ENCODE measurements at regions not wholly inside any gene's neighbourhood (a gene's known extent, or its start where the extent isn't known, plus 50 kb on each side); places are given as distances from the start of the nearest gene placed in this dataset.

DNA sequence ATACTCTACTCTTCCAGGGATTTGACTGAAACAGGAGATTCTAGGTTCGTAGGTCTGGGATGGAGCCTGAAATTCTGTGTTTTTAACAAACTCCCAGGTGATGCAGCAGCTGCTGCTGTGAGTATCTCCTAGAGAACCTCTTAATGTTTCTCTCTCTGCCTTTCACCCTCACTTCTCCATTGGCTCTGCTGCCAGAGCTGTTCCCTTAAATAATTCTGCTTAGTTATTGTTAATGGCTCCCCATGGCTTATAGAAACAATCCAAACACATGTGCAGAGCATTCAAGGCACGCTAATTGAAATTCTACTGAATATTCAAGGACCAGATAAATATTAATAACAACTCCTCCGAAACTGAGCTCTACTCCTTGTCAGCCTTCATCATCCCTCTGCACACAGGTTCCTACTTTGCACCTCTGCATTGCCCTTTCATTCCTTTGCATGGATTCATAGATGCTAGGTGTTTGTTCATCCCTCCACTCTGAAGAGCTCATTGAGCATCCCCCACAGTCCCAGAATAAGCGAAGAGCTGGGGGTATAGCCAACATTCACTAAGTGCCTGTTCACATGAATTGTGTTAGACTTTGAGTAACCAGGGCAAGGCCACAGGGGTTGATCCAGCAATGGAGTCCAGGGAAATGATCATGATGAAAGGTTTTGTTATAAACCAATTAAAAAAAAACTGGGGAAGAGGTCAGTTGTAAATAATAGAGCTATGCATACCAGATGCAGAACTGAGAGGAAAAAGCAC lies 488.4 kb upstream of the JAG1 start:
- TF ChIP-seq, protein P1, sequence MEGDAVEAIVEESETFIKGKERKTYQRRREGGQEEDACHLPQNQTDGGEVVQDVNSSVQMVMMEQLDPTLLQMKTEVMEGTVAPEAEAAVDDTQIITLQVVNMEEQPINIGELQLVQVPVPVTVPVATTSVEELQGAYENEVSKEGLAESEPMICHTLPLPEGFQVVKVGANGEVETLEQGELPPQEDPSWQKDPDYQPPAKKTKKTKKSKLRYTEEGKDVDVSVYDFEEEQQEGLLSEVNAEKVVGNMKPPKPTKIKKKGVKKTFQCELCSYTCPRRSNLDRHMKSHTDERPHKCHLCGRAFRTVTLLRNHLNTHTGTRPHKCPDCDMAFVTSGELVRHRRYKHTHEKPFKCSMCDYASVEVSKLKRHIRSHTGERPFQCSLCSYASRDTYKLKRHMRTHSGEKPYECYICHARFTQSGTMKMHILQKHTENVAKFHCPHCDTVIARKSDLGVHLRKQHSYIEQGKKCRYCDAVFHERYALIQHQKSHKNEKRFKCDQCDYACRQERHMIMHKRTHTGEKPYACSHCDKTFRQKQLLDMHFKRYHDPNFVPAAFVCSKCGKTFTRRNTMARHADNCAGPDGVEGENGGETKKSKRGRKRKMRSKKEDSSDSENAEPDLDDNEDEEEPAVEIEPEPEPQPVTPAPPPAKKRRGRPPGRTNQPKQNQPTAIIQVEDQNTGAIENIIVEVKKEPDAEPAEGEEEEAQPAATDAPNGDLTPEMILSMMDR (conservative IDR thresholded peaks at IDR 0.05; ENCODE audit: low read depth, low read length), result no peak
- Histone ChIP-seq H2AFZ (ENCODE audit: low read depth) (no peak overlapping the region), H3K9ac (no peak overlapping the region), H3K27me3 (ENCODE audit: insufficient read depth, low read depth) (no peaks in the 10 kb centered on the region), H3K4me2 (no peak overlapping the region), H3K27ac (no peak overlapping the region), H3K79me2 (ENCODE audit: insufficient read depth, low read depth) (no peaks in the 10 kb centered on the region), H3K36me3 (ENCODE audit: insufficient read depth) (no peaks in the 10 kb centered on the region), H4K20me1 (ENCODE audit: insufficient read depth) (no peaks in the 10 kb centered on the region), H3K4me1 (ENCODE audit: low read depth, poor library complexity, severe bottlenecking) (no peaks in the 10 kb centered on the region), H3K4me3 (IDR thresholded peaks at IDR 0.05; ENCODE audit: insufficient read depth, low read depth, low read length) (no peak overlapping the region)

DNA sequence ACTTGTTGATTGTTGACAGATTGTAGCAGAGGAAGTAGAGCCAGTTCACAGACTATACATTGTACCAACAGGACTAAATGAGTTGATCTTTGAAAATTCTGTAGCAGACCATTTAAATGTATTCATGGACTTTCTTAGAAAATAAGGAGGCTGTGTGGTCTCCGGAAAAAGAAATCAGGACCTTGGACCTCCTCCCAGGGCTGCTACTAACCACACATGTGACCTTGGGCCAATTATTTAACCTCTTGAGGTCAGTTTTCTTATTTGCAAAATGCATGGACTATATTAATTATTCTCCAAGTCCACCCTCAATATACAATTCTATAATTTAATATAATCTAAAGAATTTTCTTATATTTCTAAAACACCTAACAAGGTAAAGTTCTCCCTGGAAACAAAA lies 492.0 kb upstream of the JAG1 start:
- Histone ChIP-seq H3K4me3 (IDR thresholded peaks at IDR 0.05; ENCODE audit: insufficient read depth, low read depth, low read length) (no peak overlapping the region), H3K27ac (no peak overlapping the region), H2AFZ (ENCODE audit: low read depth) (no peak overlapping the region), H3K79me2 (ENCODE audit: insufficient read depth, low read depth) (no peaks in the 10 kb centered on the region), H3K36me3 (ENCODE audit: insufficient read depth) (no peaks in the 10 kb centered on the region), H3K9ac (no peak overlapping the region), H3K4me1 (ENCODE audit: low read depth, poor library complexity, severe bottlenecking) (no peaks in the 10 kb centered on the region), H3K27me3 (ENCODE audit: insufficient read depth, low read depth) (no peaks in the 10 kb centered on the region), H3K4me2 (no peak overlapping the region), H4K20me1 (ENCODE audit: insufficient read depth) (no peaks in the 10 kb centered on the region)
- TF ChIP-seq, protein P1 (conservative IDR thresholded peaks at IDR 0.05; ENCODE audit: low read depth, low read length), result no peak

DNA sequence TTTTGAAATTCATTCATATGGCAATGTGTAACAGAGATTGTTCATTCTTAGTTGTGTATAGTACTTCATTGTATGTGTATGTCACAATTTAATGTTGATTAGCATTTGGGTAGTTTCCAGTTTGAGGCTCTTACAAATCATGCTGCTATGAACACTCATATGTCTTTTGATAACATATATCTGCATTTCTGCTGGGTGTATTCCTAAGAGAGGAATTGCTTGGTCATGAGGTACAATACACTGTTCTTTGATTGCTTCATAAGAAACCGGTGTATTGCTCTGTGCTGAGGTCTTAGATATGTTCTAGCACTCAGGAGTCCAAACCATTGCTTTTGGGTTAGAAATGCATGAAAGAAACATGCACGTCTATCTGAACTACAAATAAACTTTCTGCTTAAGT lies 492.9 kb upstream of the JAG1 start:
- no peaks in the 10 kb centered on the region for H3K36me3 ChIP-seq (ENCODE audit: insufficient read depth)
- TF ChIP-seq, protein P1 (conservative IDR thresholded peaks at IDR 0.05; ENCODE audit: low read depth, low read length), result no peak
- H3K27me3 ChIP-seq (ENCODE audit: insufficient read depth, low read depth), result no peaks in the 10 kb centered on the region
- no peaks in the 10 kb centered on the region for H4K20me1 ChIP-seq (ENCODE audit: insufficient read depth)
- H3K27ac ChIP-seq, result no peak overlapping the region
- no peak overlapping the region for H3K4me3 ChIP-seq (IDR thresholded peaks at IDR 0.05; ENCODE audit: insufficient read depth, low read depth, low read length)
- no peaks in the 10 kb centered on the region for H3K4me1 ChIP-seq (ENCODE audit: low read depth, poor library complexity, severe bottlenecking)
- H3K79me2 ChIP-seq (ENCODE audit: insufficient read depth, low read depth), result no peaks in the 10 kb centered on the region
- H3K9ac ChIP-seq, result no peak overlapping the region
- no peak overlapping the region for H2AFZ ChIP-seq (ENCODE audit: low read depth)
- no peak overlapping the region for H3K4me2 ChIP-seq

DNA sequence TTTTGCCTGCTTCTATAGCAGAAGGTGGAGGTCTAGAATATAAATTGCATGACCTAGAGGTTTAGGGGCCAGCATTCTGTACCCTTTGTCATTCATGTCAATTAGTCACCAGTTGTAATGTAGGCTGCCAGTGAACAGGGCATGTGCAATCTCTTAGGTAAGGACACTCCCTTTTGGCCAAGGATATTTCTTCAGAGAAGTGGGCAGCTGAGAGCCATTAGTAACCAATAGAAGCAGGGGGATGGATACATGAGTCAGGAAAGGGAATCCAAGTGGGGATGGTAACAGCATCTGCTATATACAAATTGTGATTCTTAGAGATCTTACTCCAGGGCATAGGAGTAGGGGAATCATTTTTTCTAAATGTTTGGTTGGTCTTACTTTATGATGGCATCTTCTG lies 494.2 kb upstream of the JAG1 start:
- Histone ChIP-seq H3K36me3 (ENCODE audit: insufficient read depth) (no peaks in the 10 kb centered on the region), H3K4me1 (ENCODE audit: low read depth, poor library complexity, severe bottlenecking) (no peaks in the 10 kb centered on the region), H3K27me3 (ENCODE audit: insufficient read depth, low read depth) (no peaks in the 10 kb centered on the region), H3K79me2 (ENCODE audit: insufficient read depth, low read depth) (no peaks in the 10 kb centered on the region), H3K9ac (no peak overlapping the region), H2AFZ (ENCODE audit: low read depth) (no peak overlapping the region), H3K27ac (no peak overlapping the region), H3K4me3 (IDR thresholded peaks at IDR 0.05; ENCODE audit: insufficient read depth, low read depth, low read length) (no peak overlapping the region), H3K4me2 (no peak overlapping the region), H4K20me1 (ENCODE audit: insufficient read depth) (no peaks in the 10 kb centered on the region)
- TF ChIP-seq, protein P1 (conservative IDR thresholded peaks at IDR 0.05; ENCODE audit: low read depth, low read length), result no peak

All from KMS-11 (cell line).